Pons (tissue), 1 donor: ENCODE measurements at regions not wholly inside any gene's neighbourhood (a gene's known extent, or its start where the extent isn't known, plus 50 kb on each side); places are given as distances from the start of the nearest gene placed in this dataset.
"Not testable (repeated sequence)": the region's sequence is repeated elsewhere in the genome, so short reads cannot be mapped to it uniquely, and the experiment has no call there.

Source experiments
- DNase-seq: peaks from one replicate; pipeline ENCODE4 v3.0.0-alpha.2; 2016; ENCODE audit warnings: low spot score

GRCh38 chr9:65454034-65454433 lies 169.0 kb upstream of the FOXD4L5 start:
- not testable (repeated sequence) for DNase-seq

GRCh38 chr9:65449886-65450610 lies 165.0 kb upstream of the FOXD4L5 start:
- not testable (repeated sequence) for DNase-seq

DNA sequence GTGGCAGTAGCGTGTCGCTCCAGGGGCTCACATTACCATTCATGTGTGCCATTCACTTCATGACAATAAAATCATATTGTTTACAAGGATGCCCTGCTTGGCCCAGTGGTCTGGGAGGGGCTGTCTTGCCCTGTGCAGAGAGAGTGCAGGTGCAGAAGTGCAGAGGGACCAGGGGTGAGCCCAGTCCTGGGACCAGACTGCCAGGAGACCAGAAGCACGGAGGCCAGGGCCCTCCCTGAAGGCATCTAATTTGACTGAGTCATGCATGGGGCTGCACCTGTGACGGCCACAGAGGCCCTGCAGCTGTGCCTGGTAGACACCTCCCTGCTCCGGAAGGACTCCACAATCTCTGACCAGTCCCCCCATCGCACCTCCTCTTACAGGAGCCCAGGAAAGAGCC lies 164.4 kb upstream of the FOXD4L5 start:
- DNase-seq = no peak

GRCh38 chr9:65447146-65447545 lies 162.1 kb upstream of the FOXD4L5 start:
- not testable (repeated sequence) for DNase-seq

DNA sequence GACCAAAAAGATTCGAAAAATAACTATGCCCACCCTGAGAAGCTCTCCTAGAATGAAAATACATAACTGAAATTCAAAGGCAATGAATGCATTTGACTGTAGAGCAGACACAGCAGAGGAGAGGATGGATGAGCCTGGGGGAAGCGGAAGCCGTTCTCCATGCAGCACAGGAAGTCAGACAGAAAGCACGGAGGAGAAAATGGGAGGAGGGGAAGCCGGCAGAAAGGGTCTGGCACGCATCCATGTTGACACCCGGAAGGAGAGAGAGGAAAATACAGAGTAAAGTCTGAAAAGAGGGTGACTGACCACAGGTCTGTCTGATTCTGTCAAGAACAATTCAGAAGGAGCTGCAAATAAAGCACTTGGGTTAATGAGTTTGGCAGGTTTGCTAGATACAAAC lies 161.0 kb upstream of the FOXD4L5 start:
- DNase-seq = not testable (repeated sequence)

DNA sequence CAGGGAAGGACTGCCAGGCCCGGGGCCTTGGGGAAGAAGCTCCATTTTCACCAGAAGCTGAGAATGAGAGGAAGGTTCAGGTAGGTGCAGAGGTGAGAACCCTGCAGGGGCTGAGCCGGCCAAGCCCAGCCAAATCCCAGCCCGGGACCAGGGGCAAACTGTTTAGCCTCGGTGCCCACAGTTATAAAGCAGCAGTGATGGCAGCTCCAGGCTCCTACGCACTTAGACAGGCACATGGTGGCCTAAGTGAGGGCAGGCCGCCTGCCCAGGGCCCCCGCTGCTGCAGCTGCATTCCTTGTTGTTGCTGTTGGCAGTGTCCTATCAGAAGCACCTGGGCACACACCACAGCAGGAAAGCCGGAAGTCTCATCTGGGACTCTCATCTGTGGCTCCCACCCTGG lies 159.9 kb upstream of the FOXD4L5 start:
- DNase-seq = no peak

DNA sequence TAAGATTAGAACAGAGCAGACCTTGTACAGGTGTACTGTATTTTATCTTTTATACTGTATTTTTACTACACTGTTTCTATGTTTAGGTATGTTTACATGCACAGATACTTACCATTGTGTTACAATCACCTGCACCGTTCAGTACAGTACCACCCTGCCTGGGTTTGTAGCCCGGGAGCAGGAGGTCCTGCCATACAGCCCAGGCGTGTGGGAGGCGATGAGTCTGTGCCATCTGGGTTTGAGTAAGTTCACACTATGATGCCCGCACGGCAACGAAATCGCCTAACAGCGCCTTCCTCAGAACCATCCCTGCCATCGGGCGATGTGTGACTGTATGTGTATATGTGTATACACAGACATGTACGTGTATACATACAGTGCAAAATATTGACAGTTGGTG lies 157.1 kb upstream of the FOXD4L5 start:
- DNase-seq = not testable (repeated sequence)

GRCh38 chr9:65441324-65441920 lies 156.4 kb upstream of the FOXD4L5 start:
- DNase-seq = not testable (repeated sequence)

- DNase-seq = no peak
These were observed 152.7 kb upstream of the FOXD4L5 start for GRCh38 chr9:65437724-65438123.

DNA sequence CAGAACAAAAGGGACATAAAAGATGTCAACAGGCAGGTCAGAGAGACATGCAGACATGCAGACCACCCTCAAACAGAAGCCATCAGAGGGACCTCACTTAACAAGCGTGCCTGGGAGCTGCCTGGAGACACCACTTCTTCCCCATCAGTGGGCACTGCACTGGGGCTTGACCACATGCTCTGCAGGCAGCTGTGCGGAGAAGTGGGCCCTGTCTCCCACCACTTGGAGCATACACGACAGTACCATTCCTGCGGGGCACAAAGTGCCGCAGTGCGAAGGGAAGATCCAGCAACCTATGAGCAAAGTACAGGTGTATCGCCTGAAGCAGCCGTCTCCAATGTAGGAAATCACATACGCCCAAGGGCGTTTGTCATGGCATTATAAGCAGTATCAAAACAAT lies 150.5 kb upstream of the FOXD4L5 start:
- no peak for DNase-seq

GRCh38 chr9:65432722-65433323 lies 147.8 kb upstream of the FOXD4L5 start:
- no peak for DNase-seq

DNA sequence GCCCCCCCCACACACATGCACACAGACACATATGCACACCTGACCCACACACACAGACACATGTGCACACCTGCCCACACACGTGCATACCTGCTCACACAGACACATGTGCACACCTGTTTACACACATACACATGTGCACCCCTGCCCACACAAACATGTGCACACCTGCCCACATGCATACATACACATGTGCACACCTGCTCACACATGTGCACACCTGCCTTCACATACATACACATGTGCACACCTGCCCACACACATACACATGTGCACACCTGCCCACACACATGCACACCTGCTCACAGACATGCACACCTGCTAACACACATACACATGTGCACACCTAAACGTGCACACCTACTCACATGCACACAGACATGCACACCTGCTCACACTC lies 147.0 kb upstream of the FOXD4L5 start:
- no peak for DNase-seq

DNA sequence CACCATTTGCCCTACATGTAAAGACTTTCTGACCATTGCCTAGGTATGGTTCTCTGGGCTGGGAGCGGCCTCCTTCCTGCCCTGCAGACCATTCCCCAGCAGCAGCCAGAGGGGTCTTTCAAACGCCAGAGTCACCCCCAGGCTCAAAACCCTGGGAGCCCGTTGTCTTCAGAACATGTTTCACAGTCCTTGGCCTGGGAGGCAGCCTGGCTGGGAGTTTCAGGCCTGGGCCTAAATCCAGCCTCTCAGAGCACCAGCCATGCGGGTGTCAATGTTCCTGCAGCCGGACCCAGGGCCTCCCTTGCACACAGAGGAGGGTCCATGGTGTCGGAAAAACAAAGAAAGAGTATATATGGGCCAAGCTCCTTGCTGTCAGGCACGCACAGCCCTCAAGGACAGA lies 145.2 kb upstream of the FOXD4L5 start:
- no peak for DNase-seq

GRCh38 chr9:65427361-65427760 lies 142.4 kb upstream of the FOXD4L5 start:
- DNase-seq = not testable (repeated sequence)

- DNase-seq = not testable (repeated sequence)
These were observed 141.8 kb upstream of the FOXD4L5 start for GRCh38 chr9:65426813-65427212.

GRCh38 chr9:65426231-65426630 lies 141.2 kb upstream of the FOXD4L5 start:
- no peak for DNase-seq

- not testable (repeated sequence) for DNase-seq
These were observed 140.2 kb upstream of the FOXD4L5 start for GRCh38 chr9:65425183-65425582.

GRCh38 chr9:65424437-65424984 lies 139.5 kb upstream of the FOXD4L5 start:
- DNase-seq = not testable (repeated sequence)

DNA sequence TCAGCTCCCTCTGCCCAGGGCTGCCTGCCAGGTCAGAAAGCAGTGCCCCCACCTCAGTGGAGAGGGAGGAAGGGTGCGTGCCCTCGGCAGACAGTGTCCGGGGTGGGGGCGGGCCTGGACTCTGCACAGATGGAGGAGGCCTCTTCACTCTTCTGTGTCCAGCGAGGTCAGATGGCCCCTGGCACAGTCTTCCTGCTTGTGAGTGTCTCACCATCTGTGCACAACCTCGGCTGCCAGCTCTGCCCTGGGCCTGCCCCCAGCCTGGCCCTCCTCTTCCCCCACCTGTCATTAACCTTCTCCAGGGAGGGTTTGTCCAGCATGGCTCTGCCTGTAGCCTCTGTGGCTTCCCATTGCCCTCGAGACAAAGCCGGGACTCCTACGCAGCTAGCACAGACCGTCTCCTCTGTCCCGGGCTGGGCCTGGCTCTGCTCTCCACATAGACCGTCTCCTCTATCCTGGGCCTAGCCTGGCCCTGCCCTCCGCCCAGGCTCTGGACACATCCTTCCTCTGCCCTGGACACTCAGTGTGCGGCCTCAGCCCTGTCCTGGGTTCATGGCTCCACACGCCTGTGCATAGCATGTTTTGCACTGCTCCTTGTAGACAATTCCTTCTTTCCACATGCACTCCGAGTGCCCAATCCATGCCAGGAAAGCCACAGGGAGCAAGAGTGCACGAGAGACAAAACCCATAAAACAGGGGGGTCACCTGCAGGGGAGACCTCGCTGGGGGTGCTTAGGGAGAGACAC lies 138.9 kb upstream of the FOXD4L5 start:
- DNase-seq = not testable (repeated sequence)

- not testable (repeated sequence) for DNase-seq
These were observed 138.1 kb upstream of the FOXD4L5 start for GRCh38 chr9:65422966-65423690.

GRCh38 chr9:65421486-65421885 lies 136.5 kb upstream of the FOXD4L5 start:
- DNase-seq = not testable (repeated sequence)

GRCh38 chr9:65420771-65421170 lies 135.8 kb upstream of the FOXD4L5 start:
- no peak for DNase-seq
